ENCODE measurements at regions not wholly inside any gene's neighbourhood (a gene's known extent, or its start where the extent isn't known, plus 50 kb on each side); places are given as distances from the start of the nearest gene placed in this dataset.

GRCh38 chr4:81549984-81550383 lies 78.3 kb upstream of the RASGEF1B start:
- no peak for DNase-seq (ENCODE audit: low spot score)

GRCh38 chr4:81546777-81547176 lies 75.1 kb upstream of the RASGEF1B start:
- DNase-seq (ENCODE audit: low spot score) = no peak

- DNase-seq (ENCODE audit: low spot score) = no peak
Observed at GRCh38 chr4:81541161-81541945, 69.6 kb upstream of the RASGEF1B start.

GRCh38 chr4:81538716-81539427 lies 67.2 kb upstream of the RASGEF1B start:
- DNase-seq (ENCODE audit: low spot score) = no peak

- no peak for DNase-seq (ENCODE audit: low spot score)
Observed at GRCh38 chr4:81531410-81531809, 59.7 kb upstream of the RASGEF1B start.

- no peak for DNase-seq (ENCODE audit: low spot score)
Observed at GRCh38 chr4:81528979-81529378, 57.3 kb upstream of the RASGEF1B start.

DNA sequence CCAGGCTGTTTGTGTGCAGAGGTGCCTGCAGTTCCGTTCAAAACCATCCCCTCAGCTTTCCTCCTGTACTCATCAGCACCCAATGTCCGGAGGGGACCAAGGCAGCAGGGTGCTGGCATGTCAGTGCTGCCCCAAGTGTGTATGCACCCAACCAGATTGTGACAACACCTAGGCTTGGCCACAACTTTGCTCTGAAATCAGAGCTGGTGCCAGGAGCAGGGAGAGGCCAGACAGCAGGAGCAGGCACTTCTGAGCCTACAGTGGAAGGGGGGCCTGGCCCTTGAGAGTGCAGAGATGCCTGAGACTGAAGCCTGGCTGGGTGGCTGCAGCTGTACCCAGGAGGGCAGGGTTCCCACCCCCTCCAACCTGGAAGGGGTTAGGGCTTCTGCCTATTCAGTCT lies 56.5 kb upstream of the RASGEF1B start:
- no peak for DNase-seq (ENCODE audit: low spot score)

GRCh38 chr4:81527709-81528108 lies 56.0 kb upstream of the RASGEF1B start:
- no peak for DNase-seq (ENCODE audit: low spot score)

- no peak for DNase-seq (ENCODE audit: low spot score)
Observed at GRCh38 chr4:81527115-81527514, 55.4 kb upstream of the RASGEF1B start.

GRCh38 chr4:81526706-81527105 lies 55.0 kb upstream of the RASGEF1B start:
- DNase-seq (ENCODE audit: low spot score) = no peak

DNA sequence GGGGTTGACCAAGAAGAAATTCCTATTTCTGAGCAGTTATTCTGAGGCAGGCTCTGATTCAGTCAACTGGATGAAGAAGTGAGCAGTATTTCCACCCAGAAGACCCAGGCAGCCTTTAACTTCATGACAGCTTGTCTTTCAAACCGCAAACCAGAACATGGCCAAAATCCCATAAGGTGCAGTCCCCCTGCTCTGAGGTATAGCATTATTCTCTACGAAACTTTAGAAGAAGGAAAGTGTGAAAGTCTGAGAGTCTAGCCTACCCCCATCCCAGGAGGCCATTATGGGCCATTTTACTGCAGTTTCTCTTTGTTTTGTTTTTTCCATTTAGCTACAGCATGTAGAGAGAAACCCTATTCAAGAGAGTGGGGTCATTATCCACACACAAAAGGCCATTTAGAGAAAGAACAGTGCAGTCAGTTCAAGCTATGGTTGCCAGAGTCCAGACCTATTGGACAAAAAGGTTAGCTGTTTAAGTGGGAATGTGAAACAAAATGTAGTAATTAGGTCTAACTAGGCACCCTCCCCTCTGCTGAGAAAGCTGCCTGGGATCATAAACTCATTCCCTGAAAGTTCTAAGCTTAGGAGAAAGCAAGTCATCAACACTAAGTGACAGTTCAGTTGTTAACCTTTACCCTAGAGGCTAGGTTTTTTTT lies 52.1 kb upstream of the RASGEF1B start:
- DNase-seq (ENCODE audit: low spot score) = no peak

- DNase-seq (ENCODE audit: low spot score) = no peak
Observed at GRCh38 chr4:81522711-81523110, 51.0 kb upstream of the RASGEF1B start.

GRCh38 chr4:81521708-81522107 lies 50.0 kb upstream of the RASGEF1B start:
- DNase-seq (ENCODE audit: low spot score) = no peak

All from activated CD4-positive, alpha-beta T cell treated with anti-CD3 and anti-CD28 coated beads, Interleukin-2, Interleukin-4, amounts not matched to agents 100 ng/mL and 50 ng/mL, durations not matched to agents 16 hours and 8 hours (primary cell).